ENCODE measurements at regions not wholly inside any gene's neighbourhood (a gene's known extent, or its start where the extent isn't known, plus 50 kb on each side); places are given as distances from the start of the nearest gene placed in this dataset.

DNA sequence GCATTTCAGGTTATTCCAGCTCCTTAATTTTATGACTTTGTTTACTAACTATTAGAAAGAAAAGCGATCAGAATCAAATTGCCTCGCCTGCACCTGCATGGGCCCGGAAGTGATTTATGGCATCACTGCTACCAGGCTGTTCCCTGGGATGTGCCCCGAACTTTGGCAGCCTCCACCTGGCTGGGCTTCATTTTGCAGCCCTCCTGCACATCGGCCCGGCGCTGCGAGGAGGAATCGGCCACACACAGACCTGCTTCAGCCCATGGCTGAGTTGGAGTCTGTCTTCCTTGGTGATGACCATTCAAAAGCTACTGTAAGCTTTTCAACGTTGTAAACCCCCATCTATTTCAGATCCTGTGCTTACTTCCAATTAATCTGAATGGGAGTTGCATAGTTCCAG is 638.0 kb downstream of the RNF144A start:
- Histone ChIP-seq H3K4me2 (ENCODE audit: insufficient read depth, insufficient read length, low read length) (no peak overlapping the region), H4K5ac (ENCODE audit: insufficient read length, low read depth, low read length) (no peak overlapping the region), H4K91ac (ENCODE audit: insufficient read length, low read depth, low read length) (no peak overlapping the region), H2BK5ac (ENCODE audit: insufficient read length, low read length) (no peak overlapping the region), H3K23me2 (ENCODE audit: insufficient read length, low read depth, low read length, poor library complexity, severe bottlenecking) (no peaks in the 10 kb centered on the region), H3K79me1 (ENCODE audit: insufficient read depth, low read depth, low read length, poor library complexity, severe bottlenecking) (no peaks in the 10 kb centered on the region), H3K9ac (ENCODE audit: extremely low read depth, insufficient read length, low read length) (no peak overlapping the region), H3K14ac (ENCODE audit: insufficient read depth, low read length) (no peak overlapping the region), H3K4me1 (ENCODE audit: insufficient read depth, low read length) (no peaks in the 10 kb centered on the region), H3K4ac (ENCODE audit: low read depth, low read length) (no peak overlapping the region), H4K20me1 (ENCODE audit: control insufficient read depth, insufficient read depth, insufficient read length) (no peaks in the 10 kb centered on the region), H2AK5ac (ENCODE audit: insufficient read length, low read length) (no peak overlapping the region), H2BK15ac (ENCODE audit: low read depth, low read length) (no peak overlapping the region), H3K9me3 (ENCODE audit: control insufficient read depth, low read depth, low read length) (no peaks in the 10 kb centered on the region), H3K23ac (ENCODE audit: insufficient read length, low read depth, low read length) (no peak overlapping the region), H4K8ac (replicated peaks; ENCODE audit: insufficient read length, low read depth, low read length) (no peak overlapping the region), H2BK120ac (ENCODE audit: low read depth, low read length, poor library complexity, severe bottlenecking) (no peak overlapping the region), H3K27ac (ENCODE audit: insufficient read length, low read depth, low read length) (no peak overlapping the region), H3K18ac (ENCODE audit: insufficient read length, low read depth, low read length) (no peak overlapping the region), H3T11ph (ENCODE audit: low read length) (no peak overlapping the region), H2AFZ (ENCODE audit: low read length) (no peak overlapping the region), H3K27me3 (ENCODE audit: insufficient read depth, low read length) (no peaks in the 10 kb centered on the region), H2BK20ac (ENCODE audit: low read depth, low read length, poor library complexity, severe bottlenecking) (no peak overlapping the region), H3K79me2 (ENCODE audit: insufficient read depth, low read length) (no peaks in the 10 kb centered on the region), H2BK12ac (ENCODE audit: insufficient read length, low read depth, low read length) (no peak overlapping the region), H3K56ac (ENCODE audit: insufficient read length, low read depth, low read length) (no peak overlapping the region)
- no peaks in the 10 kb centered on the region; the same call in 1 of the 2 replicates for H3K27me3 Mint-ChIP-seq (ENCODE audit: low read depth)
- H3K27ac Mint-ChIP-seq: no peak overlapping the region
- 0 out of 4 replicates have a peak, but pooled peaks cover 0 to 3% of the 10 kb centered on the region in 2 experiments for H3K4me1 Mint-ChIP-seq
- H3K9me3 Mint-ChIP-seq: no peaks in the 10 kb centered on the region
- no peak overlapping the region for H3K4me3 Mint-ChIP-seq
- no CpG with 5 or more reads among the region's 10 CpGs for WGBS (ENCODE audit: extremely low coverage, insufficient read length, low lambda C conversion rate)
- DNase-seq: no peak
- H3K36me3 Mint-ChIP-seq (ENCODE audit: insufficient read depth in 1 of 3, low read depth in 3 of 3): no peaks in the 10 kb centered on the region
- no peak for TF ChIP-seq CTCF (conservative IDR thresholded peaks at IDR 0.05)

Measured in H9 (cell line).